ENCODE measurements at regions not wholly inside any gene's neighbourhood (a gene's known extent, or its start where the extent isn't known, plus 50 kb on each side); places are given as distances from the start of the nearest gene placed in this dataset.

DNA sequence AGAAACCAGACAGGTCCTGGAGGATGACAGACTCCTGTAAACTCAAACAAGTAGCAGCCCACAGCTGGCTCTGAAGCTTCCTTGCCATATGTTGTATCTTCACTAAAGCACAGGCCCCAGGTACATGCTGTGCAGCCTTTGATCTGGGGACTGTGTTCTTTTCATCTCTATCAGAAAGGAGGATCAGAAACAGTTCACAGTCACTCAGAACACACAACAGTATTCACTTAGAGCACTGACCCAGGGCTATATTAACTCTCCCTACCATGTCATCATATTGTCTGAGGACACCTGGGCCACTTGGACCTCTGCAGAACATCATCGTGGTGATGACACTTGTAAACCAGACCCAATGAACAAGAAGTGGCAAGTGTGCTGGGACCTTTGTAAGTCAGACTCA, 222.0 kb downstream of the SETD4 start:
- ChIA-PET CTCF (interaction anchor here (1.1 to 3.6 kb wide), 5 partner anchors 12 to 954 kb away, joined by 3 to 34 read pairs (median 6); no protein-coding TSS in a partner anchor), POLR2A (interaction anchor here (0.8 kb wide), 1 partner anchor 12 kb away, joined by 3 read pairs; no protein-coding TSS in a partner anchor)
- no peak for DNase-seq (ENCODE audit: low read depth, low spot score)
- H3K4me3 ChIP-seq (ENCODE audit: low read depth, low read length): no peak overlapping the region
- TF ChIP-seq, protein P1, sequence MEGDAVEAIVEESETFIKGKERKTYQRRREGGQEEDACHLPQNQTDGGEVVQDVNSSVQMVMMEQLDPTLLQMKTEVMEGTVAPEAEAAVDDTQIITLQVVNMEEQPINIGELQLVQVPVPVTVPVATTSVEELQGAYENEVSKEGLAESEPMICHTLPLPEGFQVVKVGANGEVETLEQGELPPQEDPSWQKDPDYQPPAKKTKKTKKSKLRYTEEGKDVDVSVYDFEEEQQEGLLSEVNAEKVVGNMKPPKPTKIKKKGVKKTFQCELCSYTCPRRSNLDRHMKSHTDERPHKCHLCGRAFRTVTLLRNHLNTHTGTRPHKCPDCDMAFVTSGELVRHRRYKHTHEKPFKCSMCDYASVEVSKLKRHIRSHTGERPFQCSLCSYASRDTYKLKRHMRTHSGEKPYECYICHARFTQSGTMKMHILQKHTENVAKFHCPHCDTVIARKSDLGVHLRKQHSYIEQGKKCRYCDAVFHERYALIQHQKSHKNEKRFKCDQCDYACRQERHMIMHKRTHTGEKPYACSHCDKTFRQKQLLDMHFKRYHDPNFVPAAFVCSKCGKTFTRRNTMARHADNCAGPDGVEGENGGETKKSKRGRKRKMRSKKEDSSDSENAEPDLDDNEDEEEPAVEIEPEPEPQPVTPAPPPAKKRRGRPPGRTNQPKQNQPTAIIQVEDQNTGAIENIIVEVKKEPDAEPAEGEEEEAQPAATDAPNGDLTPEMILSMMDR (IDR thresholded peaks at IDR 0.05; ENCODE audit: insufficient read depth, low read length, missing control alignments): no peak

DNA sequence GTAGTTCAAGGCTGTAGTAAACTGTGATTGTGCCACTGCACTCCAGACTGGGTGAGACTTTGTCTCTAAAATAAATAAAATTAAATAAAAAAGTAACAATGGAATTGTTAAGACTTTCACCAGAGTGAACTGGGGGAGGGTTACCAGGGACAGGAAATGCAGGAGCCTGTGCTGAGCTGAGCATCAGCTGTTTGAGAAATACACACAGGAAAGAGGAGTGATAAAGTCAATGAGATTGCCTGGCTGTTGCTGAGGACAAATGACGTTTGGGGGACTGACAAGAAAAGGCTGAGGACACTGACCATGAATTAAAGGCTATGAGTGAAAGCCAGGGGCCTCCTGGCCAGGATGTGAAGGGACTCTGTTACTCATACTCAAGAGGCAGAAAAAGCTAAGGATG, 226.3 kb downstream of the SETD4 start:
- no peak for DNase-seq (ENCODE audit: low read depth, low spot score)
- POLR2A ChIA-PET: no interaction called here
- CTCF ChIA-PET: interaction anchor here (0.9 to 1.0 kb wide), 2 partner anchors 1088 to 1141 kb away, joined by 3 to 4 read pairs; no protein-coding TSS in a partner anchor
- H3K4me3 ChIP-seq (ENCODE audit: low read depth, low read length): no peak overlapping the region
- TF ChIP-seq, protein P1 (IDR thresholded peaks at IDR 0.05; ENCODE audit: insufficient read depth, low read length, missing control alignments): no peak

DNA sequence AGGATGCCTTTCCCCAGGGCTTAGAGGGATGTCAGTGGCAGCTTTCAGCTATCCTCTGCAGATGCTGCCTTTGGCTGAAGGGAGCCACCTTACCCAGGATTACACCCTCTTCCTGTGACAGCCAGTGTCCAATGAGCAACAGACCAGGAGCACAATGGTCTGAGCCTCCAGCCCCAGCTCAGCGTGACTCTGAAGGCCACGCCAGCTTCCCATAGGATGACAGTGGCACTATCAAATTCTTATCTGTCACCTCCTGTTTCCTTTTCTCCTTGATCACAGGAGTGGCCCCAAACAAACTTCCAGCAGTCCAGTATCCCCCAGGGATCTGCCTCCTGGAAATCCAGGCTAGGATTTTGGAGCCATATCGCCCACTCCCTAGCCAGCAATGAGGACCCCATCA, 226.9 kb downstream of the SETD4 start:
- no peak for DNase-seq (ENCODE audit: low read depth, low spot score)
- POLR2A ChIA-PET: no interaction called here
- no peak overlapping the region for H3K4me3 ChIP-seq (ENCODE audit: low read depth, low read length)
- CTCF ChIA-PET: interaction anchor here (1.0 kb wide), 1 partner anchor 1140 kb away, joined by 4 read pairs; no protein-coding TSS in a partner anchor
- TF ChIP-seq, protein P1 (IDR thresholded peaks at IDR 0.05; ENCODE audit: insufficient read depth, low read length, missing control alignments): no peak

DNA sequence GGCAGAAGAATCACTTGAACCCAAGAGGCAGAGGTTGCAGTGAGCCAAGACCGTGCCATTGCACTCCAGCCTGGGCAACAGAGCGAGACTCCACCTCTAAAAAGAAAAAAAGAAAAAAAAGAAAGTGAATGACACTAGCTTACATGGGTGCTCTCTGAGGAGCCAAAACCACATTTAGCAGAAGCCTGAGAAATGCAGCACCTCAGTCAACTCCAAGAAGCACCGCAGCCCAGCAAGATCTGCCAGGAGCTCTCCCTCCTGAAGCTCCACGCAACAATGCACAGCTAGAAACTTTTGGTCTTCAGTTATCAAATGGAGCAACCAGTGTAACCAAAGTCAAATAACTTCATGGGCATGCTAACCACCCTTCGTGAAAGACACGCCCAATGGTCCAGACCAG, 229.1 kb downstream of the SETD4 start:
- TF ChIP-seq, protein P1 (IDR thresholded peaks at IDR 0.05; ENCODE audit: insufficient read depth, low read length, missing control alignments): no peak
- CTCF ChIA-PET: interaction anchor here (1.4 to 1.7 kb wide), 2 partner anchors 8 to 9 kb away, joined by 4 to 7 read pairs; no protein-coding TSS in a partner anchor
- no peak for DNase-seq (ENCODE audit: low read depth, low spot score)
- no peak overlapping the region for H3K4me3 ChIP-seq (ENCODE audit: low read depth, low read length)
- POLR2A ChIA-PET: no interaction called here

DNA sequence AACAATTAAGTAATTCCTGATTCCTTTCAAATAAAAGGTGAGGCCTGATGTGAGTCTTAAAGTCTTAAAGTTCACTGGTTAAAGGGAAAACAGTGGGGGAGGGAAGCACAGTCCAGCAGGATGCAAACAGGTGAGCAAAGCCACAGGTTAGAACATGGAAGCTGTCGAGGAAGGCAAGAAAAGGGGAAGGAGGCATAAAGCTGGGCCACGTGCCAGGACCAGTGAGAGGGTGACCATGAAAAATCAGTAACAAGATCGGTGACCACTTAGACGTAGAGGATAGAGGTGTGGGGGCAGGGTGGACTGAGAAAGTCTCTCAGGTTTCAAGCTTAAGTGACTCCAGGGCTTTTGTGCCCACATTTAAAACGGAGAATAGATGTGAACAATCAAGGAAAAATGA, 231.3 kb downstream of the SETD4 start:
- no peak for DNase-seq (ENCODE audit: low read depth, low spot score)
- ChIA-PET CTCF (interaction anchor here (2.0 kb wide), 1 partner anchor 11 kb away, joined by 8 read pairs; no protein-coding TSS in a partner anchor), POLR2A (no interaction called here)
- TF ChIP-seq, protein P1 (IDR thresholded peaks at IDR 0.05; ENCODE audit: insufficient read depth, low read length, missing control alignments): no peak
- H3K4me3 ChIP-seq (ENCODE audit: low read depth, low read length): no peak overlapping the region

DNA sequence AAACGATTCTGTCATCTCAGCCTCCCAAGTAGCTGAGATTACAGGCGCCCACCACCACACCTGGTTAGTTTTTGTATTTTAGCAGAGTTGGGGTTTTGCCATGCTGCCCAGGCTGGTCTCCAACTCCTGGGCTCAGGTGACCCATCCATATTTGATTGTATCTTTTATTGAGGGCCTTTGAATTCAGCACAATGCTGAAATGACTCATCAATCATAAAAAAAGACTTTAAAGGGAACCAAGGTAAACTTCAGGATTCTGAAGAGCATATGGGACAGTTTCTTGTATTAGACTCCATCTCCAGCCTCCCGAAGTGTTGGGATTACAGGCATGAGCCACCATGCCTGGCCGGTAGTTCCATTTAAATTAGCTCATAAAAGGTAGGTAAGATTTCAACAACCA, 232.2 kb downstream of the SETD4 start:
- ChIA-PET POLR2A (no interaction called here), CTCF (interaction anchor here (1.5 to 2.0 kb wide), 2 partner anchors 12 to 1134 kb away, joined by 6 to 8 read pairs; no protein-coding TSS in a partner anchor)
- TF ChIP-seq, protein P1 (IDR thresholded peaks at IDR 0.05; ENCODE audit: insufficient read depth, low read length, missing control alignments): no peak
- no peak for DNase-seq (ENCODE audit: low read depth, low spot score)
- H3K4me3 ChIP-seq (ENCODE audit: low read depth, low read length): no peak overlapping the region

All from AG04449 (cell line).